OCI-LY3 (cell line): ENCODE measurements at regions not wholly inside any gene's neighbourhood (a gene's known extent, or its start where the extent isn't known, plus 50 kb on each side); places are given as distances from the start of the nearest gene placed in this dataset.

Source experiments
- H2AFZ ChIP-seq: fragments of 200-600, 300-600 bp; shearing (Covaris generic); 2 replicates; pipeline ENCODE4 v1.6.0; 2014; ENCODE audit warnings: antibody characterized with exemption, low read depth, low read length
- H3K27ac ChIP-seq: fragments of 200-600, 300-600 bp; sonication (generic); 2 replicates; pipeline ENCODE4 v1.5.1; 2014; ENCODE audit warnings: mild to moderate bottlenecking, low read length, moderate library complexity, mixed read lengths
- H3K27me3 ChIP-seq: fragments of 200-600, 300-600 bp; sonication (generic); 2 replicates; pipeline ENCODE4 v1.6.1; 2014; ENCODE audit warnings: low read depth, low read length, mixed read lengths
- H3K36me3 ChIP-seq: fragments of 200-600, 300-600 bp; sonication (generic); replicated peaks from 2 replicates; pipeline ENCODE3; 2014; ENCODE audit warnings: low read depth, low read length, mixed read lengths
- H3K4me1 ChIP-seq: fragments of 300-600, 200-600 bp; sonication (generic); 2 replicates; pipeline ENCODE4 v1.6.1; 2014; ENCODE audit warnings: low read length, mixed read lengths
- H3K4me2 ChIP-seq: fragments of 200-600, 300-600 bp; sonication (generic); 2 replicates; pipeline ENCODE4 v1.6.1; 2014; ENCODE audit warnings: low read length, mixed read lengths
- H3K4me3 ChIP-seq: fragments of 300-600, 200-600 bp; sonication (generic); 2 replicates; pipeline ENCODE4 v1.5.1; 2014; ENCODE audit warnings: antibody characterized with exemption, mild to moderate bottlenecking, low read length, moderate library complexity
- H3K79me2 ChIP-seq: fragments of 300-600, 200-600 bp; shearing (Covaris generic); 2 replicates; pipeline ENCODE4 v1.6.1; 2014; ENCODE audit warnings: mild to moderate bottlenecking, low read length, mixed read lengths
- H3K9ac ChIP-seq: fragments of 300-600, 200-600 bp; shearing (Covaris generic); 2 replicates; pipeline ENCODE4 v1.6.0; 2014; ENCODE audit warnings: mild to moderate bottlenecking, low read length, moderate library complexity
- H3K9me3 ChIP-seq: fragments of 200-600, 300-600 bp; shearing (Covaris generic); 2 replicates; pipeline ENCODE4 v1.6.1; 2014; ENCODE audit warnings: low read length, mixed read lengths; ENCODE audit not compliant: insufficient read depth
- H4K20me1 ChIP-seq: fragments of 200-600, 300-600 bp; sonication (generic); 2 replicates; pipeline ENCODE4 v1.6.1; 2016; ENCODE audit warnings: low read length, mixed read lengths; ENCODE audit not compliant: insufficient read depth
- CTCF ChIP-seq: fragments of 200-600, 300-600 bp; sonication (generic); IDR thresholded peaks from 2 replicates; pipeline ENCODE4 v1.5.1; 2014; ENCODE audit warnings: antibody characterized with exemption, low read length, low read depth
- EZH2phosphoT487 ChIP-seq: fragments of 200-600 bp; shearing (Covaris generic); IDR thresholded peaks from 2 replicates; pipeline ENCODE4 v1.6.1; 2018; ENCODE audit warnings: antibody characterized with exemption, mixed run types, low read depth

- no peak overlapping the region for H2AFZ ChIP-seq
- no peak overlapping the region for H3K4me2 ChIP-seq
- no peaks in the 10 kb centered on the region for H3K4me1 ChIP-seq
- H3K27ac ChIP-seq: no peak overlapping the region
- H3K9me3 ChIP-seq: no peaks in the 10 kb centered on the region
- H3K36me3 ChIP-seq: no peaks in the 10 kb centered on the region
- no peaks in the 10 kb centered on the region for H4K20me1 ChIP-seq
- 0 out of 2 replicates have a peak, but pooled peaks cover 6% of the 10 kb centered on the region for H3K27me3 ChIP-seq
- H3K9ac ChIP-seq: no peak overlapping the region
- TF ChIP-seq EZH2phosphoT487 (no peak), CTCF (no peak)
- no peaks in the 10 kb centered on the region for H3K79me2 ChIP-seq
- no peak overlapping the region for H3K4me3 ChIP-seq
Measured at GRCh38 chr3:186461141-186461540, 83.0 kb downstream of the CRYGS start.

DNA sequence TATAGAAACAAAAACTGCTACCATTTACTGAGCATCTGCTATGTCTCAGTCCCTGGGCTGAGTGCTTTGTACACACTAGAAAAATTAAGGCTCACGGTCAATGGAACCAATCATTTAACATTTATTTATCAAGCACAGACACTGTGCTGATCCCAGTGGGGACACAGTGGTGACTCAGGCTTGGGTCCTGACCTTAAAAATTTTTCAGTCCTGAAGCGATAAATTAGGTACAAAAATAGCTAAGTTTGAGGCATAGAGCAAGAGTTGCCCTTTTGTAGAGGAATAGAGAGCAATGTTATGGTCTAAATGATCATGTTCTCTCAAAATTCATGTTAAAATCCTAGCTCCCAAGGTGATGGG is 85.1 kb downstream of the CRYGS start:
- Histone ChIP-seq H3K27ac (no peak overlapping the region), H3K79me2 (no peaks in the 10 kb centered on the region), H3K4me2 (no peak overlapping the region), H3K4me3 (no peak overlapping the region), H2AFZ (no peak overlapping the region), H3K9ac (no peak overlapping the region), H3K9me3 (no peaks in the 10 kb centered on the region), H4K20me1 (no peaks in the 10 kb centered on the region), H3K4me1 (no peaks in the 10 kb centered on the region), H3K36me3 (no peaks in the 10 kb centered on the region), H3K27me3 (0 out of 2 replicates have a peak, but pooled peaks cover 6% of the 10 kb centered on the region)
- TF ChIP-seq CTCF: no peak
- TF ChIP-seq EZH2phosphoT487: no peak

GRCh38 chr3:186458306-186459107 is 85.7 kb downstream of the CRYGS start:
- H3K36me3 ChIP-seq: no peaks in the 10 kb centered on the region
- no peak overlapping the region for H3K4me2 ChIP-seq
- H3K4me3 ChIP-seq: no peak overlapping the region
- no peaks in the 10 kb centered on the region for H4K20me1 ChIP-seq
- no peak for TF ChIP-seq CTCF
- TF ChIP-seq EZH2phosphoT487: no peak
- H3K27ac ChIP-seq: no peak overlapping the region
- H3K4me1 ChIP-seq: no peaks in the 10 kb centered on the region
- H3K27me3 ChIP-seq: 0 out of 2 replicates have a peak, but pooled peaks cover 6% of the 10 kb centered on the region
- no peak overlapping the region for H3K9ac ChIP-seq
- H2AFZ ChIP-seq: no peak overlapping the region
- no peaks in the 10 kb centered on the region for H3K79me2 ChIP-seq
- H3K9me3 ChIP-seq: no peaks in the 10 kb centered on the region

- Histone ChIP-seq H2AFZ (no peak overlapping the region), H3K4me3 (no peak overlapping the region), H3K9me3 (no peaks in the 10 kb centered on the region), H3K4me1 (no peaks in the 10 kb centered on the region), H3K4me2 (no peak overlapping the region), H3K36me3 (no peaks in the 10 kb centered on the region), H3K27me3 (0 out of 2 replicates have a peak, but pooled peaks cover 6% of the 10 kb centered on the region), H3K9ac (no peak overlapping the region), H4K20me1 (no peaks in the 10 kb centered on the region), H3K79me2 (no peaks in the 10 kb centered on the region), H3K27ac (no peak overlapping the region)
- TF ChIP-seq CTCF (no peak), EZH2phosphoT487 (no peak)
Measured at GRCh38 chr3:186457236-186457635, 86.9 kb downstream of the CRYGS start.
